K562 (cell line): ENCODE measurements at regions not wholly inside any gene's neighbourhood (a gene's known extent, or its start where the extent isn't known, plus 50 kb on each side); places are given as distances from the start of the nearest gene placed in this dataset.

Experiments used
- ATAC-seq: fragments of 200-7000 bp; cut with Tn5 transposase; 3 replicates; pipeline ENCODE4 v1.9.1; 2020; ENCODE audit warnings: moderate library complexity
- BruUV-seq: library from RNA; stranded (reverse); fragments of 400-500 nt; replicated peaks from 2 replicates; lab custom pipeline; 2021; lab: Mats Ljungman, UMichigan
- CTCF ChIA-PET: fragments of 300-600 bp; formaldehyde crosslinking; extraction: SDS; loops from one replicate; lab custom pipeline; 2021; ENCODE audit warnings: low intra/inter-chr PET ratio; lab: Yijun Ruan, JAX
- POLR2A ChIA-PET: fragments of 300-600, 350-650 bp; sonication (Branson Sonifier 250); formaldehyde crosslinking; extraction: SDS; loops from one replicate; lab custom pipeline; 2021; ENCODE audit warnings: antibody characterized with exemption, inconsistent platforms; lab: Yijun Ruan, JAX
- DNase-seq, 4 experiments: peaks; one replicate each; pipeline versions ENCODE4 v3.0.0 to v3.0.0-alpha.2; 2011 to 2018; ENCODE audit warnings: low spot score in 3 of 4, mixed read lengths in 3 of 4; ENCODE audit errors: extremely low read depth in 1 of 4
- FAIRE-seq: peaks from 2 replicates; lab custom pipeline; 2011; peaks lifted over from hg19 to GRCh38; lab: Jason Lieb, UNC
- H2AFZ ChIP-seq: 2 replicates; pipeline ENCODE4 v1.6.0; 2011; ENCODE audit warnings: low read depth, low read length, control low read depth, inconsistent platforms
- H3K27ac ChIP-seq: fragments of 200-600 bp; 3 replicates; pipeline ENCODE4 v1.8.0; 2011; ENCODE audit warnings: low read depth, mild to moderate bottlenecking, control low read depth, inconsistent platforms, low read length, moderate library complexity, mixed read lengths; ENCODE audit errors: extremely low read depth
- H3K27me3 ChIP-seq, 2 experiments: fragments of 300-600 bp in 1 of 2; 2 replicates in 1 of 2; 3 replicates in 1 of 2; pipeline versions ENCODE4 v1.6.0 to v1.8.0; 2011; ENCODE audit warnings: inconsistent platforms in 2 of 2, low read length in 2 of 2, mild to moderate bottlenecking in 1 of 2, mixed read lengths in 1 of 2, moderate library complexity in 1 of 2; ENCODE audit not compliant: control insufficient read depth in 2 of 2, insufficient read depth in 2 of 2
- H3K36me3 ChIP-seq: fragments of 300-600 bp; 3 replicates; pipeline ENCODE4 v1.8.0; 2011; ENCODE audit warnings: mild to moderate bottlenecking, low read length, inconsistent platforms; ENCODE audit not compliant: control insufficient read depth, insufficient read depth
- H3K4me1 ChIP-seq, 2 experiments: fragments of 200-600 bp in 1 of 2; replicated peaks in 1 of 2; 2 replicates in 1 of 2; 3 replicates in 1 of 2; pipeline versions ENCODE4 v1.5.1 to v1.8.0; 2011; ENCODE audit warnings: inconsistent platforms in 2 of 2, low read length in 2 of 2, mild to moderate bottlenecking in 1 of 2, mixed read lengths in 1 of 2, moderate library complexity in 1 of 2; ENCODE audit not compliant: control insufficient read depth in 2 of 2, insufficient read depth in 2 of 2
- H3K4me2 ChIP-seq: 2 replicates; pipeline ENCODE4 v1.6.1; 2011; ENCODE audit warnings: low read length, control low read depth, inconsistent platforms, mixed read lengths; ENCODE audit not compliant: insufficient read depth
- H3K4me3 ChIP-seq: fragments of 200-600 bp; sonication (generic), shearing (Covaris generic); 2 replicates; pipeline ENCODE4 v1.5.1; 2016; ENCODE audit warnings: control low read depth, inconsistent platforms
- H3K79me2 ChIP-seq: fragments of 200-600 bp; 3 replicates; pipeline ENCODE4 v1.8.0; 2011; ENCODE audit warnings: low read length, inconsistent platforms; ENCODE audit not compliant: control insufficient read depth, insufficient read depth
- H3K9ac ChIP-seq, 2 experiments: 2 replicates each; pipeline versions ENCODE4 v1.6.0 to v1.6.1; 2011; ENCODE audit warnings: low read depth in 2 of 2, low read length in 2 of 2, control low read depth in 1 of 2, inconsistent platforms in 1 of 2, mild to moderate bottlenecking in 1 of 2, mixed read lengths in 1 of 2; ENCODE audit not compliant: insufficient read depth in 1 of 2
- H3K9me1 ChIP-seq: one replicate; pipeline ENCODE4 v1.6.0; 2011; ENCODE audit warnings: inconsistent platforms, mild to moderate bottlenecking, low read length, moderate library complexity; ENCODE audit not compliant: control insufficient read depth, insufficient read depth
- H3K9me3 ChIP-seq: replicated peaks from 2 replicates; pipeline ENCODE4 v1.5.1; 2011; ENCODE audit warnings: low read depth, low read length, inconsistent platforms; ENCODE audit not compliant: control insufficient read depth, insufficient read depth
- H4K20me1 ChIP-seq: replicated peaks from 2 replicates; pipeline ENCODE4 v1.6.1; 2011; ENCODE audit warnings: low read length, inconsistent platforms, mixed read lengths; ENCODE audit not compliant: control insufficient read depth, insufficient read depth
- BACH1 ChIP-seq: fragments of 200-800 bp; sonication (Bioruptor generic); IDR thresholded peaks from 2 replicates; pipeline ENCODE4 v1.6.1; 2016; ENCODE audit warnings: missing genetic modification characterization, missing compliant biosample characterization
- CBX5 ChIP-seq: IDR thresholded peaks from 2 replicates; pipeline ENCODE4 v1.6.1; 2014; ENCODE audit warnings: low read depth, borderline replicate concordance
- CBX8 ChIP-seq: fragments of 200-600 bp; sonication (generic); IDR thresholded peaks from 2 replicates; pipeline ENCODE4 v1.6.1; 2012; ENCODE audit warnings: borderline replicate concordance, mixed run types, low read depth, mild to moderate bottlenecking, moderate library complexity, mixed read lengths, low read length, control low read depth, inconsistent platforms; ENCODE audit not compliant: poor library complexity, severe bottlenecking; ENCODE audit errors: extremely low read depth
- EP300 ChIP-seq: IDR thresholded peaks from 2 replicates; pipeline ENCODE4 v1.6.1; 2012; ENCODE audit warnings: low read length, improper control_type of control experiment
- ETV6 ChIP-seq, 3 experiments: fragments of 150-350 bp in 1 of 3; sonication (generic) in 1 of 3; formaldehyde crosslinking in 1 of 3; IDR thresholded peaks; 2 replicates each; pipeline versions ENCODE4 v1.6.1 to v1.8.0; 2014 to 2022; ENCODE audit warnings: borderline replicate concordance in 2 of 3, low read depth in 2 of 3, antibody characterized with exemption in 1 of 3, low read length in 1 of 3, mild to moderate bottlenecking in 1 of 3, missing genetic modification reagents in 1 of 3
- GTF2F1 ChIP-seq: IDR thresholded peaks from 2 replicates; pipeline ENCODE4 v1.6.1; 2011; ENCODE audit warnings: low read depth, low read length, improper control_type of control experiment
- HMG20A ChIP-seq: fragments of 450-650 bp; formaldehyde crosslinking; conservative IDR thresholded peaks from 2 replicates; pipeline ENCODE4 v1.4.0; 2020; ENCODE audit warnings: mild to moderate bottlenecking, mixed read lengths
- HNRNPUL1 ChIP-seq: fragments of 200-400 bp; formaldehyde crosslinking; IDR thresholded peaks from 2 replicates; pipeline ENCODE4 v1.6.1; 2017; ENCODE audit warnings: low read length
- KLF16 ChIP-seq: IDR thresholded peaks from 2 replicates; pipeline ENCODE4 v1.6.1; 2016; ENCODE audit warnings: antibody characterized with exemption
- SMAD3 ChIP-seq: fragments of 450-650 bp; formaldehyde crosslinking; conservative IDR thresholded peaks from 2 replicates; pipeline ENCODE4 v1.4.0; 2020; ENCODE audit warnings: mild to moderate bottlenecking
- SOX6 ChIP-seq: fragments of 450-650 bp; IDR thresholded peaks from 2 replicates; pipeline ENCODE4 v1.6.1; 2014; ENCODE audit warnings: mild to moderate bottlenecking
- XRCC3 ChIP-seq: fragments of 450-650 bp; IDR thresholded peaks from 2 replicates; pipeline ENCODE4 v1.6.1; 2017; ENCODE audit warnings: mild to moderate bottlenecking, moderate library complexity
- XRCC5 ChIP-seq: fragments of 200-400 bp; formaldehyde crosslinking; IDR thresholded peaks from 2 replicates; pipeline ENCODE4 v1.6.1; 2017; ENCODE audit warnings: low read depth, mild to moderate bottlenecking, low read length
- ZNF282 ChIP-seq: sonication (generic); formaldehyde crosslinking; IDR thresholded peaks from 2 replicates; pipeline ENCODE4 v1.8.1; 2023; ENCODE audit warnings: missing genetic modification reagents
- ZNF444 ChIP-seq: fragments of 250-450 bp; sonication (Bioruptor Pico); IDR thresholded peaks from 2 replicates; pipeline ENCODE4 v1.4.0; 2020; ENCODE audit warnings: mild to moderate bottlenecking, moderate library complexity
- ZNF780A ChIP-seq: fragments of 250-450 bp; sonication (Bioruptor Pico); IDR thresholded peaks from 2 replicates; pipeline ENCODE4 v1.5.0; 2021; ENCODE audit warnings: mild to moderate bottlenecking
- WGBS: fragments of 100-300 bp; shearing (Covaris generic); methylation state at CpG from one replicate; pipeline ENCODE4 v1.1.6; 2016; ENCODE audit warnings: low coverage, mixed read lengths; ENCODE audit not compliant: insufficient coverage; ENCODE audit errors: missing lambda C conversion rate; 5-methylcytosine and 5-hydroxymethylcytosine counted together
- in situ Hi-C: fragments of 300-500 bp; cut with MboI; formaldehyde crosslinking; loops from 4 replicates; pipeline ENCODE4 v1.15.0; 2018; ENCODE audit warnings: inconsistent platforms, mixed read lengths
- intact Hi-C: fragments of 100-400 bp; cut with micrococcal nuclease; formaldehyde crosslinking; loops from 2 replicates; pipeline ENCODE4 v1.14.2; 2022
- TF ChIP-seq, protein P1 (sequence below): fragments of 450-650 bp; IDR thresholded peaks from 2 replicates; pipeline ENCODE4 v1.7.0; 2016; ENCODE audit warnings: borderline replicate concordance

- no peak overlapping the region for H2AFZ ChIP-seq
- FAIRE-seq (no peak), ATAC-seq (no peak), DNase-seq (no peak)
- peaks cover 22% of the 10 kb centered on the region for H4K20me1 ChIP-seq
- intact Hi-C loops = no loop called here
- TF ChIP-seq HMG20A (CRISPR knock-in tag) (no peak), EP300 (no peak), XRCC5 (no peak), BACH1 (tag) (no peak), ZNF780A (CRISPR knock-in tag) (no peak), CBX5 (no peak), XRCC3 (no peak), HNRNPUL1 (no peak), GTF2F1 (no peak), ZNF444 (CRISPR knock-in tag) (no peak), SOX6 (no peak), ETV6 (IDR thresholded peaks at IDR 0.05; ENCODE audit: borderline replicate concordance in 1 of 2, low read depth in 2 of 2, low read length in 1 of 2) (no peak), ETV6 (CRISPR knock-in tag; IDR thresholded peaks at IDR 0.05; ENCODE audit: borderline replicate concordance) (no peak), KLF16 (no peak), SMAD3 (CRISPR knock-in tag) (no peak), CBX8 (no peak), ZNF282 (CRISPR knock-in tag) (no peak)
- TF ChIP-seq, protein P1, sequence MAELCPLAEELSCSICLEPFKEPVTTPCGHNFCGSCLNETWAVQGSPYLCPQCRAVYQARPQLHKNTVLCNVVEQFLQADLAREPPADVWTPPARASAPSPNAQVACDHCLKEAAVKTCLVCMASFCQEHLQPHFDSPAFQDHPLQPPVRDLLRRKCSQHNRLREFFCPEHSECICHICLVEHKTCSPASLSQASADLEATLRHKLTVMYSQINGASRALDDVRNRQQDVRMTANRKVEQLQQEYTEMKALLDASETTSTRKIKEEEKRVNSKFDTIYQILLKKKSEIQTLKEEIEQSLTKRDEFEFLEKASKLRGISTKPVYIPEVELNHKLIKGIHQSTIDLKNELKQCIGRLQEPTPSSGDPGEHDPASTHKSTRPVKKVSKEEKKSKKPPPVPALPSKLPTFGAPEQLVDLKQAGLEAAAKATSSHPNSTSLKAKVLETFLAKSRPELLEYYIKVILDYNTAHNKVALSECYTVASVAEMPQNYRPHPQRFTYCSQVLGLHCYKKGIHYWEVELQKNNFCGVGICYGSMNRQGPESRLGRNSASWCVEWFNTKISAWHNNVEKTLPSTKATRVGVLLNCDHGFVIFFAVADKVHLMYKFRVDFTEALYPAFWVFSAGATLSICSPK = no peak
- peaks cover 0 to 10% of the 10 kb centered on the region in 2 experiments; a peak in 3 of 5 replicates for H3K4me1 ChIP-seq
- CTCF ChIA-PET = no interaction called here
- no peak overlapping the region for H3K4me3 ChIP-seq
- no peaks in the 10 kb centered on the region for H3K9me1 ChIP-seq
- H3K9me3 ChIP-seq = no peaks in the 10 kb centered on the region
- H3K27me3 ChIP-seq = peaks cover 13 to 58% of the 10 kb centered on the region in 2 experiments; a peak in 4 of 5 replicates
- no peak overlapping the region for H3K27ac ChIP-seq
- H3K9ac ChIP-seq = no peak overlapping the region
- no peaks in the 10 kb centered on the region for H3K79me2 ChIP-seq
- no peaks in the 10 kb centered on the region for H3K36me3 ChIP-seq
- in situ Hi-C loops = no loop called here
- BruUV-seq = no TSS peak
- 0% methylated on average over 4 of the region's 4 CpGs for WGBS
- no peak overlapping the region for H3K4me2 ChIP-seq
- POLR2A ChIA-PET = interaction anchor here (0.7 kb wide), 1 partner anchor 637 kb away, joined by 4 read pairs; no protein-coding TSS in a partner anchor
Measured at GRCh38 chr2:64359171-64359891, 94.6 kb upstream of the LGALSL start.
